H1 (cell line): ENCODE measurements at regions not wholly inside any gene's neighbourhood (a gene's known extent, or its start where the extent isn't known, plus 50 kb on each side); places are given as distances from the start of the nearest gene placed in this dataset.
A peak's percentile ranks its signal among the peaks of the same experiment; 100 is the strongest.

Experiments used
- CTCF ChIA-PET: fragments of 300-600 bp; sonication (Branson Sonifier 250); formaldehyde crosslinking; loops from one replicate; lab custom pipeline; 2021; ENCODE audit not compliant: partially characterized antibody; lab: Charles Lee
- POLR2A ChIA-PET: fragments of 300-600 bp; sonication (Branson Sonifier 250); formaldehyde crosslinking; loops from one replicate; lab custom pipeline; 2021; ENCODE audit warnings: inconsistent platforms; ENCODE audit not compliant: partially characterized antibody; lab: Charles Lee
- DNase-seq, 2 experiments: peaks; one replicate each; pipeline versions ENCODE4 v3.0.0 to v3.0.0-alpha.2; 2010 to 2022; ENCODE audit warnings: low spot score in 2 of 2, low read depth in 1 of 2, mixed read lengths in 1 of 2
- FAIRE-seq: peaks from 2 replicates; lab custom pipeline; 2011; peaks lifted over from hg19 to GRCh38; lab: Jason Lieb, UNC
- H2AFZ ChIP-seq: 2 replicates; pipeline ENCODE4 v1.8.1; 2012; ENCODE audit warnings: low read length, inconsistent platforms
- H2AK5ac ChIP-seq: 2 replicates; pipeline ENCODE4 v1.6.1; 2013; ENCODE audit warnings: low read depth, low read length
- H2BK120ac ChIP-seq: replicated peaks from 2 replicates; pipeline ENCODE3; 2013; ENCODE audit warnings: low read depth, low read length, inconsistent platforms
- H2BK12ac ChIP-seq: 2 replicates; pipeline ENCODE4 v1.6.1; 2013; ENCODE audit warnings: low read depth, low read length
- H2BK15ac ChIP-seq: 2 replicates; pipeline ENCODE4 v1.6.1; 2013; ENCODE audit warnings: low read length
- H2BK20ac ChIP-seq: 2 replicates; pipeline ENCODE4 v1.6.1; 2013; ENCODE audit warnings: low read length
- H2BK5ac ChIP-seq: 2 replicates; pipeline ENCODE4 v1.6.1; 2013; ENCODE audit warnings: low read depth, low read length
- H3K14ac ChIP-seq: 2 replicates; pipeline ENCODE4 v1.6.1; 2013; ENCODE audit warnings: inconsistent platforms; ENCODE audit not compliant: insufficient read length
- H3K18ac ChIP-seq: 2 replicates; pipeline ENCODE4 v1.6.1; 2013; ENCODE audit warnings: low read length; ENCODE audit errors: extremely low read depth
- H3K23ac ChIP-seq: 2 replicates; pipeline ENCODE4 v1.6.1; 2013; ENCODE audit warnings: inconsistent platforms; ENCODE audit not compliant: insufficient read length
- H3K23me2 ChIP-seq: 2 replicates; pipeline ENCODE4 v1.6.1; 2013; ENCODE audit warnings: low read depth, low read length
- H3K27ac ChIP-seq: 2 replicates; pipeline ENCODE4 v1.6.1; 2011; ENCODE audit warnings: low read depth, low read length, inconsistent platforms
- H3K27me3 ChIP-seq, 4 experiments: replicated peaks in 1 of 4; 1 replicate in 1 of 4; 2 replicates in 3 of 4; pipeline versions ENCODE4 v1.6.1 to v1.8.1; 2011 to 2013; ENCODE audit warnings: low read length in 3 of 4, mild to moderate bottlenecking in 3 of 4, inconsistent platforms in 2 of 4, mixed read lengths in 2 of 4, moderate library complexity in 1 of 4; ENCODE audit not compliant: control insufficient read depth in 3 of 4, insufficient read depth in 3 of 4; ENCODE audit errors: extremely low read depth in 1 of 4
- H3K36me3 ChIP-seq, 4 experiments: 2 replicates each; pipeline versions ENCODE4 v1.6.1 to v1.8.1; 2011 to 2013; ENCODE audit warnings: mild to moderate bottlenecking in 4 of 4, low read length in 3 of 4, moderate library complexity in 2 of 4, control low read depth in 1 of 4, inconsistent platforms in 1 of 4; ENCODE audit not compliant: insufficient read depth in 4 of 4, control insufficient read depth in 2 of 4
- H3K4ac ChIP-seq: replicated peaks from 2 replicates; pipeline ENCODE3; 2013; ENCODE audit warnings: low read length, low read depth, mixed read lengths, inconsistent platforms; ENCODE audit not compliant: insufficient read length
- H3K4me1 ChIP-seq, 4 experiments: replicated peaks in 1 of 4; 1 replicate in 1 of 4; 2 replicates in 3 of 4; pipeline versions ENCODE4 v1.6.1 to v1.8.1; 2011 to 2013; ENCODE audit warnings: low read length in 3 of 4, inconsistent platforms in 2 of 4, mixed read lengths in 1 of 4; ENCODE audit not compliant: insufficient read depth in 4 of 4, control insufficient read depth in 3 of 4
- H3K4me2 ChIP-seq, 2 experiments: 2 replicates each; pipeline versions ENCODE4 v1.6.1 to v1.8.1; 2011 to 2013; ENCODE audit warnings: low read depth in 2 of 2, low read length in 2 of 2, control low read depth in 1 of 2, inconsistent platforms in 1 of 2, mild to moderate bottlenecking in 1 of 2; ENCODE audit not compliant: insufficient read depth in 1 of 2
- H3K4me3 ChIP-seq, 4 experiments: fragments of 200-600, 300-600 bp in 1 of 4; sonication (generic), shearing (Covaris generic), sonication (Bioruptor Twin) in 1 of 4; 2 replicates each; pipeline versions ENCODE4 v1.5.1 to v1.8.1; 2011 to 2016; ENCODE audit warnings: low read length in 4 of 4, low read depth in 3 of 4, control low read depth in 2 of 4, inconsistent platforms in 2 of 4, mild to moderate bottlenecking in 2 of 4, mixed read lengths in 1 of 4, moderate library complexity in 1 of 4; ENCODE audit not compliant: insufficient read depth in 2 of 4; ENCODE audit errors: extremely low read depth in 1 of 4
- H3K56ac ChIP-seq: replicated peaks from 2 replicates; pipeline ENCODE3; 2013; ENCODE audit warnings: low read depth, mild to moderate bottlenecking, mixed read lengths, low read length, inconsistent platforms; ENCODE audit not compliant: insufficient read length
- H3K79me1 ChIP-seq: 2 replicates; pipeline ENCODE4 v1.6.1; 2013; ENCODE audit warnings: low read depth, low read length, control low read depth
- H3K79me2 ChIP-seq, 2 experiments: 2 replicates each; pipeline versions ENCODE4 v1.6.1 to v1.8.1; 2012 to 2013; ENCODE audit warnings: low read length in 2 of 2, mild to moderate bottlenecking in 2 of 2, inconsistent platforms in 1 of 2; ENCODE audit not compliant: insufficient read depth in 2 of 2, control insufficient read depth in 1 of 2
- H3K9ac ChIP-seq, 4 experiments: replicated peaks in 1 of 4; 1 replicate in 1 of 4; 2 replicates in 3 of 4; pipeline versions ENCODE4 v1.6.1 to v1.8.1; 2011 to 2013; ENCODE audit warnings: low read depth in 3 of 4, low read length in 3 of 4, control low read depth in 2 of 4, mild to moderate bottlenecking in 2 of 4, moderate library complexity in 2 of 4, inconsistent platforms in 1 of 4; ENCODE audit errors: extremely low read depth in 1 of 4
- H3K9me3 ChIP-seq, 2 experiments: 2 replicates each; pipeline versions ENCODE4 v1.6.1 to v1.8.1; 2012 to 2013; ENCODE audit warnings: mild to moderate bottlenecking in 2 of 2, moderate library complexity in 2 of 2, control low read depth in 1 of 2, inconsistent platforms in 1 of 2, low read depth in 1 of 2, low read length in 1 of 2, mixed read lengths in 1 of 2; ENCODE audit not compliant: insufficient read depth in 2 of 2
- H4K20me1 ChIP-seq, 2 experiments: replicated peaks in 1 of 2; 2 replicates each; pipeline versions ENCODE3 to v1.8.1; 2011 to 2013; ENCODE audit warnings: inconsistent platforms in 2 of 2, low read length in 2 of 2, mild to moderate bottlenecking in 1 of 2; ENCODE audit not compliant: insufficient read depth in 2 of 2, control insufficient read depth in 1 of 2
- H4K5ac ChIP-seq: 2 replicates; pipeline ENCODE4 v1.6.1; 2013; ENCODE audit warnings: low read length, low read depth, mixed read lengths, inconsistent platforms; ENCODE audit not compliant: insufficient read length
- H4K8ac ChIP-seq: 2 replicates; pipeline ENCODE4 v1.8.0; 2013; ENCODE audit warnings: mild to moderate bottlenecking, moderate library complexity, low read length, inconsistent platforms; ENCODE audit not compliant: insufficient read depth; ENCODE audit errors: extremely low read depth
- H4K91ac ChIP-seq: replicated peaks from 2 replicates; pipeline ENCODE3; 2013; ENCODE audit warnings: low read length, mixed read lengths, inconsistent platforms; ENCODE audit not compliant: insufficient read length
- CTCF ChIP-seq, 3 experiments: IDR thresholded peaks; 1 replicate in 2 of 3; 2 replicates in 1 of 3; pipeline versions ENCODE4 v1.5.1 to v1.6.1; 2011; ENCODE audit warnings: low read length in 3 of 3, mild to moderate bottlenecking in 3 of 3, inconsistent platforms in 2 of 3, low read depth in 1 of 3, moderate library complexity in 1 of 3; ENCODE audit not compliant: insufficient read depth in 1 of 3; ENCODE audit errors: control extremely low read depth in 1 of 3
- JUN ChIP-seq: IDR thresholded peaks from 2 replicates; pipeline ENCODE4 v1.6.1; 2011; ENCODE audit warnings: low read depth, mild to moderate bottlenecking, improper control_type of control experiment, low read length
- RAD21 ChIP-seq, 2 experiments: IDR thresholded peaks in 1 of 2; conservative IDR thresholded peaks in 1 of 2; 2 replicates each; pipeline ENCODE4 v1.6.1; 2011; ENCODE audit warnings: low read depth in 2 of 2, low read length in 2 of 2, improper control_type of control experiment in 1 of 2, inconsistent platforms in 1 of 2, mild to moderate bottlenecking in 1 of 2, moderate library complexity in 1 of 2
- WGBS, 2 experiments: shearing (Covaris generic) in 1 of 2; methylation state at CpG; one replicate each; pipeline versions ENCODE4 v1.1.6 to v1.1.7; 2013 to 2015; ENCODE audit warnings: low lambda C conversion rate in 2 of 2, mixed read lengths in 2 of 2, inconsistent platforms in 1 of 2, low coverage in 1 of 2, missing lambda C conversion rate in 1 of 2; ENCODE audit not compliant: insufficient replicate concordance in 2 of 2, insufficient coverage in 1 of 2, insufficient read length in 1 of 2; ENCODE audit errors: extremely low coverage in 1 of 2, missing lambda C conversion rate in 1 of 2; 5-methylcytosine and 5-hydroxymethylcytosine counted together

- H2BK15ac ChIP-seq = no peak overlapping the region
- peak overlapping the region; percentile 94 for H2AFZ ChIP-seq
- H3K56ac ChIP-seq = no peak overlapping the region
- H4K20me1 ChIP-seq = no peaks in the 10 kb centered on the region
- H2BK120ac ChIP-seq = no peak overlapping the region
- no peak overlapping the region for H3K9ac ChIP-seq
- ChIA-PET CTCF (interaction anchor here (1.0 kb wide), 1 partner anchor 587 kb away, joined by 4 read pairs; no protein-coding TSS in a partner anchor), POLR2A (no interaction called here)
- DNase-seq = peak in 1 of 2 experiments; percentile 48
- TF ChIP-seq JUN (no peak), RAD21 (IDR thresholded peaks at IDR 0.05 in 1 of 2, conservative IDR thresholded peaks at IDR 0.05 in 1 of 2; ENCODE audit: low read depth in 2 of 2, low read length in 2 of 2) (peak in 1 of 2 experiments; percentile 6; a peak in 1 of 4 replicates), CTCF (IDR thresholded peaks at IDR 0.05; ENCODE audit: control extremely low read depth in 1 of 3, insufficient read depth in 1 of 3, low read depth in 1 of 3, low read length in 3 of 3) (peak in 1 of 3 experiments; percentile 14; a peak in 1 of 4 replicates)
- 67% methylated on average over 10 of the region's 10 CpGs; no CpG with 5 or more reads in 1 of the 2 experiments for WGBS, 2 experiments
- H3K27ac ChIP-seq = no peak overlapping the region
- peak; percentile 13 for FAIRE-seq
- H4K5ac ChIP-seq = no peak overlapping the region
- no peak overlapping the region for H3K18ac ChIP-seq
- no peak overlapping the region for H2BK12ac ChIP-seq
- no peaks in the 10 kb centered on the region for H3K27me3 ChIP-seq
- H3K4me2 ChIP-seq = no peak overlapping the region
- H2AK5ac ChIP-seq = no peak overlapping the region
- no peak overlapping the region for H3K4me3 ChIP-seq
- no peaks in the 10 kb centered on the region for H3K36me3 ChIP-seq
- H3K23ac ChIP-seq = no peak overlapping the region
- H3K14ac ChIP-seq = no peak overlapping the region
- no peaks in the 10 kb centered on the region for H3K4me1 ChIP-seq
- H3K4ac ChIP-seq = no peak overlapping the region
- no peak overlapping the region for H4K91ac ChIP-seq
- no peaks in the 10 kb centered on the region for H3K9me3 ChIP-seq
- no peaks in the 10 kb centered on the region for H3K79me1 ChIP-seq
- no peaks in the 10 kb centered on the region for H3K23me2 ChIP-seq
- no peak overlapping the region for H2BK20ac ChIP-seq
- no peaks in the 10 kb centered on the region for H3K79me2 ChIP-seq
- H4K8ac ChIP-seq = no peak overlapping the region
- H2BK5ac ChIP-seq = no peak overlapping the region
Observed at GRCh38 chr1:198876371-198876871, 237.6 kb downstream of the PTPRC start.
